ENCODE measurements at regions not wholly inside any gene's neighbourhood (a gene's known extent, or its start where the extent isn't known, plus 50 kb on each side); places are given as distances from the start of the nearest gene placed in this dataset.
"Not testable (repeated sequence)": the region's sequence is repeated elsewhere in the genome, so short reads cannot be mapped to it uniquely, and the experiment has no call there.

GRCh38 chr10:120051671-120052070, 159.1 kb downstream of the SEC23IP start:
- no peak for DNase-seq

- DNase-seq, result no peak
Measured at GRCh38 chr10:120052964-120053702, 160.6 kb downstream of the SEC23IP start.

- not testable (repeated sequence) for DNase-seq
Measured at GRCh38 chr10:120059790-120060189, 167.3 kb downstream of the SEC23IP start.

DNA sequence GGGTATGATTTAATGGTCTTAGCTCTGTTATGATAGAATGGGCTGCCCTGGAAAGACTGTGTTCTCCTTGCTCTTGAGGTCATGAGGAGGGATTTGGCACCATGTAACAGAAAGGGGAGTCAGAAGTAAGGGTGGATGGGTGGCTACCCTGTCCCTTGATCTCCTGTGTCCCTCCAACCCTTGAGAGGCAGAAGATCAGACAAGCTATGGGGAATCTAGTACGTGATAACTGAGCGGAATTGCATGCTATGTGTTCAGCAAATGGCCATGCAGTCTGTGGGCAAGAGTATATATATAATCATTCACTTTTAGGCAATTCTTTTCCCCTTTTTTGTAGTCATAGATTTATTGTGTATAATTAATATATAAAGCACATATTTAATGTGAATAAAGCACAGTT, 174.9 kb downstream of the SEC23IP start:
- no peak for DNase-seq

DNA sequence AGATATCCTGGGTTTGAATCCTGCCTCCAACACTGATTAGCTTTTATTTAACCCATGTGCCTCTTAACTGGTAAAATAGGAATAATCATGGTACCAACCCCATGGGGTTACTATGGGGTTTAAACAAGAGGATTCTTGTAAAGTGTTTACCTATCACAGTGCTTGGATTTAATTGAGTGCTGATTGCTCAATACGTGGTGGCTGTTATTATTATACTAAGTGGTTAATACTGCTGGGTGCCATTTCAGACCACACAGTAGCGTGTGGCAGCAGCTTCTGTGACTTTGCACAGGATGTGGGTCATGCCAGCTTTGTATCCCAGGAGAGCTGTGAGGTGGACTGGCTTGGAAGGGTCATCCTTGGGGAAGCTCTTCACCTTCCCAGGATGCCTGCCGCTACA, 177.2 kb downstream of the SEC23IP start:
- DNase-seq, result no peak

- no peak for DNase-seq
Measured at GRCh38 chr10:120075349-120075748, 182.8 kb downstream of the SEC23IP start.

GRCh38 chr10:120076996-120077706, 184.6 kb downstream of the SEC23IP start:
- no peak for DNase-seq

DNA sequence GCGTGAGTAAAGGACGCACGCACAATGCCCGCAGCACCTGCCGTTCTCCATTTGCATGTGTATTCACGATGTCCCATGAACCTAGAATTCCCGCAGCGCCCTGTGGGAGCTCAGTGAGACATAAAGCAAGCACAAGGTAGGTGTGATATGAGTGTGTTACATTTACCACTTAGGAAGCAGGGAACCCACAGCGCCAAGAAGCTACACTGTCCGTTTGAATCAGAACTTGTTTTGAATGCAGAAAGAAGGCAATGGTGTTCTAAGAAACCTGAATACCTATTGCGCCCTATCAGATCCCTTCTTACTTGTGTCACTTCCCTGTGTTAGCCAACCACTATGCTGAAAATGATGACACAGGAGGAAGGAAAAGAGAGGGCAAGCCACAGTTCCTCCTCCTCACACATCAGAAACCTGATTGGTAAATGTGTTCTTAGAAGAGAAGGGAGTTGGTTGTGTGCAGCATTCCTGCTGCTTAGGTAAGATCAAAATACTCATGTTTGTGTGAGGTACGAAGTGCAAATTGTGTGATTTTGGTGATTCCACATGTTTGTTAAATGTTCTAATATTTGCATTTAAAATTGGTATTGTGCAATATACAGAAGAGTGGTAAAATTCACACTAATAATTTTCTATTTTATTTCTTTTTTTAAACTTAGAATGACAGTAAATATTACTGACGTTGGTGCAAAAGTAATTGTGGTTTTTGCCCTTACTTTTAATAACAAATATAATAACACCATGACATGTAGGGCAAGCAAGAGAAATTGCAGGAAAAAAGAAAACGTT, 185.4 kb downstream of the SEC23IP start:
- no peak for DNase-seq

DNA sequence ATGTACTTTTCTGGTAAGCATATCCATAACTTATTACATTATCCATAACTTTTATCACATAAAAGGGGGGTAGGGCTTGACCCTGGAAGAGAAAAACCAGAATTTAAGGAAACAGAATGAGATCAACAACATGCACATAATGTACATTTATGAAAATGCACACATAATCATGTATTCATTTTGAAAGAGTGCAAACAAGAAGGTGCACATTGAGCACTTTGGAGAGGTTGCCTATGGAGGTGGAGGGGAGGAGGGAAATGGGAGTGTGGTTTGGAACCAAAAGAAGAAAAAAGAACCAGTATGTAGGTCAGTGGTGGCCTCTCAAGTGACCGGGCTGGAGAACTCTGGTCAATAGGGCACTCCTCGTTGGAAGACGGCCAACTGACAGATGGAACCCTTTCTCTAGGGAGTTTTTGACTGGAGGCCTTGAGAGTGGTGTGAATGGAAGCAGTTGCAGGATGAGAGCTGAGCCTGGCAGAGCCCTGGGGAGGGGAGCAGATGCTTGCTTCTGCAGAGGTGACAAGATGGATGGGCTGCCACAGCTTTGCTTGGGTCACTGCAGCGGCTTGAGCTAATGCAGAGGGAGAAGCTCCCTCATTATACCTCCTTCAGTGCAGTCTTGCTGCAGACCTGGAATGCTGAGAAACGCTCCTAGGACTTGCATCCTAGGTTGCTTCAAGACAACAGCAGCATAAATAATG, 192.7 kb downstream of the SEC23IP start:
- DNase-seq, result no peak

DNA sequence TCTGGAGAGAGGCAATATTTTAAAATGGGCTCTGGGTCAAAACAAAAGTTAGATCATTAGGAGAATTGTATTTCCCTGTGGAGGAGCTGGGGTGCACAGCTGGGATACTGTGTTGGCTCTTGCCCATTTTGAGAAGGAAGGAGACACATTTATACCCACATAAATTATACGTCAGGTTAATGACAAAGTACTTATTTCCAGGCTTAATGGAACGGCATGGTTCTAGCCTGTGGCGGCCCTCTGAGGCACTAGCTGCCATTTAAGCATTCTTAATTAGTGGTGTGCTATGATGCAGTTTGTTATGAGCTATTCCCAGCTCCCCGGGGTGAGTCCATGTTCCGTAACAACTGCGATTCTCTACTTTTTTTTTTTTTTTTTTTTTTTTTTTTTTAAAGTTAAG, 193.5 kb downstream of the SEC23IP start:
- no peak for DNase-seq

- no peak for DNase-seq
Measured at GRCh38 chr10:120087109-120087508, 194.6 kb downstream of the SEC23IP start.

GRCh38 chr10:120095875-120096274, 203.3 kb downstream of the SEC23IP start:
- DNase-seq, result no peak

DNA sequence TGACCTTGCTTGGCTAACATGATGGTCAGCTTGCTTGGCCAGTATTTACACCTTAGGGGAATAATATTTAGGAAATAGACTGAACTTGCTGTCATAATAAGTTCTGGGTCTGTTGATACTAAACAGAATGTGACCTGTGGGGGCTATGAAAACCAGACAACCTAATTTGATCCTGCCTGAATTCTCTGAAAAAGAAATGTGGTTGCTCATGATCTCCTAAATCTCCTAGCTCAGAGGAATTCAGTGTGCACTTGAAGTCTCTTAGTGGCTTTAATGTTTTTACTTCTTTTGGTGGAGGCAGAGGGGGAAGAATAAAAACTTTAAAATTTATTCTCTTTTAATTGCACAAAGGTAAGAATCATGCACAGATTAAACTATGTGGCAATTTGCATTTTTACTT, 205.2 kb downstream of the SEC23IP start:
- no peak for DNase-seq

DNA sequence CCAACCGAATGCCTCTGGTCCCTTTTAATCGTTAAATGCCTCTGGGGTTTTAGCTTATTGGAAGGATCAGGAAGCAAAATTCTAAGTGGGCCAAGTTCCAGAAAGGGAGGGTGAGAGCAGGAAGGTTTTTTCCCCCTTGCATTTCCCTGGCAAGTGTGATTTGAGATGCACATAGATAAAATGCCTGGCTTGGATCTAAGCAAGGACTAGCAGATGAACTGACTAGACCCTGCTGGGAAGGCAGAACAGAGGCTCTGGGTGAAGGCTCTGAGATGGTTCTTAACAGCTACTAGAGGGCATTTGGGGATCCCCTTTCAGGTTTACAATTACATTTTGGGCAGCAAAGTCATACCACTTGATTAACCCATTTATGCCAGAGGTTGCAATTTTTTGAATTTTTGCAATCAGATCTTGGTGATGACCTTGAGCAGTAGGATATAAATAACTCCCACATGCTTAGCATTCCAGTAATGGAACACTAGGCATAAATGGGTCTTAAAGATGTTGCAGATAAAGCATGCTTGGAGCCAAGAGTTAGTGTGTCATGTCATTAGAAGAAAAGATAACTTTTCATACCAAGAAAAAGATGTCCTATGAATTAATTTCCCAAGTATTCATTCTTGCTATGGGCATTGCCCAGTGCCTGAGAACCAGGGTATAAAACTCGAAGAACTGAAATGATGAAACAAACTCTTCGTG, 205.9 kb downstream of the SEC23IP start:
- DNase-seq, result no peak

GRCh38 chr10:120103738-120104560, 211.4 kb downstream of the SEC23IP start:
- DNase-seq, result no peak

GRCh38 chr10:120105001-120105400, 212.5 kb downstream of the SEC23IP start:
- no peak for DNase-seq

DNA sequence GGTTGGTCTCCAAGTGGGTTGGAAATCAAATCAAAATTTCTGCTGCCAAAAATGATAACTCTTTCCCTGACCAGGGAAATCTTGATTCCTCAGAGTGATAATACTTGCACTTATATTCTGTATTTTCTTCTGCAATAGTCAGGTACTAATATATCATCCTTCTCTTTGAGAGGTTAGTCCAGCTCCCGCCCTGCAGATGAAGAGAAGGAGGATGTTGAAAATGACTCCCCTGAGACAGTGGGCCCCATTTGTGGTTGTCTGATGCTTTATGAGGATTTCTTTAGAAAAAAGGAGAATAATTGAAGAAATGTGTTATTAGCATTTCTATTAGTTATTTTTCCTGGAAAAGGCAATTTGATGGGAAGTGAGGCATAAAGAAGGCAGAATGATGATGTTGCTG, 213.0 kb downstream of the SEC23IP start:
- DNase-seq, result no peak

DNA sequence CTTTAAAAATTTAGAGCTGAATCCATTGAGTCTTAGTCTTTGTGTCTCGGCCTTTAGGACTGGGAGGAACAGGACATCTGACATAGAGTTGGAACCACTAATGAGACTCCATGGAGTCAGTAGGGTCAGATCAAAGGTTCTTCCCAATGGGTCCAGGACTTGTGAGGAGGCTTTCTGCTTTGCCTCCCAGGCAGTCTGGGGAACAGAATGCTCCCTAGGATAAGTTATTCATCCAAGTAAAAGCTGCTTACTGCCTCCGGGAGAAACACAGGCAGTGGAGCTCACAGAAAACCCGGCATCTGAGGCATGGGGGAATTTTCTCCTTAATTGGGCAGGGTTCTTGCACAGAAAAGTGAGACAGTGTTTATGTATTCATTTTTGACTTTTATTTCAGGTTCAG, 216.4 kb downstream of the SEC23IP start:
- DNase-seq, result no peak

GRCh38 chr10:120109725-120110124, 217.2 kb downstream of the SEC23IP start:
- not testable (repeated sequence) for DNase-seq

DNA sequence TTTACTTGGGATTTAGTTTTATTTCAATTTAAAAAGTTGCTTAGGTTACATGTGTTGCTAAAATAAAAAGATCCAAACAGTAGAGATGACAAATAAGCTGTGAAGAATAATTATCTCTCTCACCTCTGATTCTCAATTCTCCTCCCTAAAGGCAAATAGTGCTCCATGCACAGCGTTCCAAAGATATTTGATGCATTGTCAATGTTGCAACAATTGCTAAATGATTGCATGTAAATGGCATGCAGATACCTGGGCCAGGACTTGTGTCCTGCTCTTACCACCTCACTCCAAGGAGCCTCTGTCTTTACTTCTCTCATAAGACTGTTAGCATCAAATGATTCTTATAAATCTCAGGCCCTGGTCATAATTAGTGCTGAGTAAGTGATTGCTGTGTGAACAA, 217.7 kb downstream of the SEC23IP start:
- DNase-seq, result no peak

GRCh38 chr10:120111628-120112027, 219.1 kb downstream of the SEC23IP start:
- DNase-seq, result no peak

- no peak for DNase-seq
Measured at GRCh38 chr10:120112809-120113208, 220.3 kb downstream of the SEC23IP start.

All from NCI-H1105 (cell line).